IMR-90 (cell line): ENCODE measurements at regions not wholly inside any gene's neighbourhood (a gene's known extent, or its start where the extent isn't known, plus 50 kb on each side); places are given as distances from the start of the nearest gene placed in this dataset.

ENCODE experiments used
- ATAC-seq: fragments of 200-7000 bp; cut with Tn5 transposase; 2 replicates; pipeline ENCODE4 v1.9.1; 2020; ENCODE audit warnings: low read depth, mild to moderate bottlenecking, moderate library complexity
- BruUV-seq: library from RNA; stranded (reverse); fragments of 400-500 nt; replicated peaks from 2 replicates; lab custom pipeline; 2021; lab: Mats Ljungman, UMichigan
- CTCF ChIA-PET: fragments of 300-600 bp; formaldehyde crosslinking; extraction: SDS; loops from one replicate; lab custom pipeline; 2021; ENCODE audit warnings: antibody characterized with exemption; lab: Yijun Ruan, JAX
- POLR2A ChIA-PET: fragments of 300-600 bp; sonication (Branson Sonifier 250); formaldehyde crosslinking; loops from one replicate; lab custom pipeline; 2022; ENCODE audit warnings: antibody characterized with exemption; ENCODE audit not compliant: unreplicated experiment; lab: Charles Lee
- DNase-seq: peaks from one replicate; pipeline ENCODE4 v3.0.0; 2013
- H2AFZ ChIP-seq: replicated peaks from 2 replicates; pipeline ENCODE3; 2013; ENCODE audit warnings: low read length, mild to moderate bottlenecking; ENCODE audit not compliant: poor library complexity
- H2AK5ac ChIP-seq: 2 replicates; pipeline ENCODE4 v1.6.1; 2013; ENCODE audit warnings: low read depth, low read length, inconsistent platforms
- H2AK9ac ChIP-seq: replicated peaks from 2 replicates; pipeline ENCODE3; 2013; ENCODE audit warnings: mild to moderate bottlenecking, low read depth, low read length, moderate library complexity; ENCODE audit not compliant: poor library complexity
- H2BK120ac ChIP-seq: 2 replicates; pipeline ENCODE4 v1.6.1; 2013; ENCODE audit warnings: low read depth, low read length, inconsistent platforms
- H2BK15ac ChIP-seq: 3 replicates; pipeline ENCODE4 v1.6.1; 2013; ENCODE audit warnings: low read depth, low read length, inconsistent platforms
- H2BK20ac ChIP-seq: 2 replicates; pipeline ENCODE4 v1.6.1; 2013; ENCODE audit warnings: low read depth, mild to moderate bottlenecking, inconsistent platforms, low read length, moderate library complexity
- H2BK5ac ChIP-seq: 2 replicates; pipeline ENCODE4 v1.6.1; 2013; ENCODE audit warnings: mild to moderate bottlenecking, low read depth, low read length, inconsistent platforms; ENCODE audit not compliant: poor library complexity, severe bottlenecking
- H3K14ac ChIP-seq: replicated peaks from 2 replicates; pipeline ENCODE4 v1.6.1; 2013; ENCODE audit warnings: low read depth, low read length, inconsistent platforms
- H3K18ac ChIP-seq: 2 replicates; pipeline ENCODE4 v1.6.1; 2013; ENCODE audit warnings: low read depth, low read length, control low read depth
- H3K23ac ChIP-seq: 2 replicates; pipeline ENCODE4 v1.6.1; 2013; ENCODE audit warnings: low read depth, low read length, inconsistent platforms
- H3K27ac ChIP-seq: 2 replicates; pipeline ENCODE4 v1.5.1; 2013; ENCODE audit warnings: mild to moderate bottlenecking, control low read depth, low read length; ENCODE audit not compliant: insufficient read depth
- H3K27me3 ChIP-seq: 2 replicates; pipeline ENCODE4 v1.6.1; 2013; ENCODE audit warnings: low read length; ENCODE audit not compliant: control insufficient read depth, insufficient read depth
- H3K36me3 ChIP-seq: 2 replicates; pipeline ENCODE4 v1.6.1; 2013; ENCODE audit warnings: low read length, mixed read lengths; ENCODE audit not compliant: control insufficient read depth, insufficient read depth
- H3K4ac ChIP-seq: 2 replicates; pipeline ENCODE4 v1.6.1; 2013; ENCODE audit warnings: low read depth, low read length, inconsistent platforms
- H3K4me1 ChIP-seq: 2 replicates; pipeline ENCODE4 v1.6.1; 2013; ENCODE audit warnings: low read length, mixed read lengths; ENCODE audit not compliant: control insufficient read depth, insufficient read depth
- H3K4me2 ChIP-seq: 2 replicates; pipeline ENCODE4 v1.6.1; 2013; ENCODE audit warnings: low read depth, mild to moderate bottlenecking, control low read depth, low read length, moderate library complexity
- H3K4me3 ChIP-seq: 2 replicates; pipeline ENCODE4 v1.5.1; 2013; ENCODE audit warnings: low read depth, mild to moderate bottlenecking, control low read depth, low read length, moderate library complexity; ENCODE audit not compliant: insufficient read depth
- H3K56ac ChIP-seq: 2 replicates; pipeline ENCODE4 v1.6.1; 2013; ENCODE audit warnings: low read length, inconsistent platforms; ENCODE audit not compliant: insufficient read depth; ENCODE audit errors: extremely low read depth
- H3K79me1 ChIP-seq, 2 experiments: 2 replicates each; pipeline ENCODE4 v1.6.1; 2013; ENCODE audit warnings: low read length in 2 of 2, inconsistent platforms in 1 of 2, low read depth in 1 of 2
- H3K9ac ChIP-seq: 2 replicates; pipeline ENCODE4 v1.6.1; 2013; ENCODE audit warnings: low read depth, low read length, control low read depth
- H3K9me1 ChIP-seq: 2 replicates; pipeline ENCODE4 v1.6.1; 2013; ENCODE audit warnings: low read length, inconsistent platforms; ENCODE audit not compliant: insufficient read depth
- H3K9me3 ChIP-seq: 2 replicates; pipeline ENCODE4 v1.6.1; 2013; ENCODE audit warnings: low read length; ENCODE audit not compliant: control insufficient read depth, insufficient read depth
- H4K20me1 ChIP-seq: 2 replicates; pipeline ENCODE4 v1.6.1; 2013; ENCODE audit warnings: low read length, inconsistent platforms; ENCODE audit not compliant: insufficient read depth
- H4K5ac ChIP-seq: 2 replicates; pipeline ENCODE4 v1.6.1; 2013; ENCODE audit warnings: mild to moderate bottlenecking, low read depth, low read length, control low read depth
- H4K8ac ChIP-seq, 2 experiments: 2 replicates each; pipeline ENCODE4 v1.6.1; 2013; ENCODE audit warnings: low read depth in 2 of 2, low read length in 2 of 2, control low read depth in 1 of 2, inconsistent platforms in 1 of 2
- H4K91ac ChIP-seq: 2 replicates; pipeline ENCODE4 v1.6.1; 2013; ENCODE audit warnings: low read depth, low read length, inconsistent platforms; ENCODE audit not compliant: insufficient read depth
- BHLHE40 ChIP-seq: fragments of 150-350 bp; IDR thresholded peaks from 2 replicates; pipeline ENCODE4 v1.6.1; 2016; ENCODE audit warnings: mild to moderate bottlenecking, low read depth, low read length
- CEBPB ChIP-seq: IDR thresholded peaks from 2 replicates; pipeline ENCODE4 v1.6.1; 2012; ENCODE audit warnings: low read depth, low read length, improper control_type of control experiment
- CHD1 ChIP-seq: IDR thresholded peaks from 2 replicates; pipeline ENCODE4 v1.6.1; 2012; ENCODE audit warnings: low read depth, low read length, improper control_type of control experiment
- CTCF ChIP-seq: conservative IDR thresholded peaks from 2 replicates; pipeline ENCODE4 v1.5.1; 2012; ENCODE audit warnings: mild to moderate bottlenecking, low read depth, low read length, improper control_type of control experiment
- ELK1 ChIP-seq: fragments of 150-350 bp; IDR thresholded peaks from 2 replicates; pipeline ENCODE4 v1.6.1; 2016; ENCODE audit warnings: low read depth, mild to moderate bottlenecking, low read length, moderate library complexity, borderline replicate concordance
- FOS ChIP-seq: fragments of 150-350 bp; IDR thresholded peaks from 2 replicates; pipeline ENCODE4 v1.6.1; 2016; ENCODE audit warnings: low read depth, low read length
- MAFK ChIP-seq: IDR thresholded peaks from 2 replicates; pipeline ENCODE4 v1.6.1; 2012; ENCODE audit warnings: low read depth, low read length, improper control_type of control experiment
- MAZ ChIP-seq: IDR thresholded peaks from 2 replicates; pipeline ENCODE4 v1.6.1; 2012; ENCODE audit warnings: low read depth, mild to moderate bottlenecking, low read length, improper control_type of control experiment, moderate library complexity, borderline replicate concordance
- MXI1 ChIP-seq: IDR thresholded peaks from 2 replicates; pipeline ENCODE4 v1.6.1; 2012; ENCODE audit warnings: low read depth, mild to moderate bottlenecking, low read length, moderate library complexity, borderline replicate concordance
- NFE2L2 ChIP-seq: fragments of 150-350 bp; IDR thresholded peaks from 2 replicates; pipeline ENCODE4 v1.6.1; 2016; ENCODE audit warnings: low read depth, mild to moderate bottlenecking, low read length
- POLR2A ChIP-seq: IDR thresholded peaks from 2 replicates; pipeline ENCODE4 v1.6.1; 2012; ENCODE audit warnings: mild to moderate bottlenecking, low read depth, low read length
- RAD21 ChIP-seq: IDR thresholded peaks from 2 replicates; pipeline ENCODE4 v1.6.1; 2012; ENCODE audit warnings: low read length, improper control_type of control experiment
- RCOR1 ChIP-seq: IDR thresholded peaks from 2 replicates; pipeline ENCODE4 v1.6.1; 2012; ENCODE audit warnings: mild to moderate bottlenecking, low read length, improper control_type of control experiment; ENCODE audit not compliant: insufficient replicate concordance
- RFX5 ChIP-seq: IDR thresholded peaks from 2 replicates; pipeline ENCODE4 v1.8.0; 2012; ENCODE audit warnings: low read depth, mild to moderate bottlenecking, low read length, moderate library complexity
- SMC3 ChIP-seq: fragments of 150-350 bp; IDR thresholded peaks from 2 replicates; pipeline ENCODE4 v1.6.1; 2016; ENCODE audit warnings: low read depth, mild to moderate bottlenecking, antibody characterized with exemption, low read length, moderate library complexity
- USF2 ChIP-seq: fragments of 150-350 bp; IDR thresholded peaks from 2 replicates; pipeline ENCODE4 v1.6.1; 2017; ENCODE audit warnings: mild to moderate bottlenecking, antibody characterized with exemption, low read length, low read depth
- WGBS, 2 experiments: methylation state at CpG; one replicate each; pipeline versions ENCODE4 v1.1.5 to v1.1.7; 2013; ENCODE audit warnings: missing lambda C conversion rate in 2 of 2; ENCODE audit not compliant: insufficient read length in 1 of 2; ENCODE audit errors: extremely low coverage in 2 of 2; 5-methylcytosine and 5-hydroxymethylcytosine counted together
- dilution Hi-C: fragments of 300-500 bp; cut with HindIII; formaldehyde crosslinking; loops from one replicate; pipeline ENCODE4 v1.14.3; 2018; ENCODE audit warnings: low sequenced_read_pairs; ENCODE audit not compliant: unreplicated experiment
- in situ Hi-C: fragments of 300-500 bp; cut with MboI; formaldehyde crosslinking; loops from 3 replicates; pipeline ENCODE4 v1.14.3; 2019; ENCODE audit warnings: low sequenced_read_pairs, inconsistent platforms, mixed read lengths
- intact Hi-C: fragments of 100-400 bp; cut with micrococcal nuclease; formaldehyde crosslinking; loops from 2 replicates; pipeline ENCODE4 v1.10.0; 2022

GRCh38 chr5:82924226-82925060 lies 152.8 kb downstream of the TMEM167A start:
- ATAC-seq (no peak), DNase-seq (no peak)
- intact Hi-C loops, result no loop called here
- TF ChIP-seq POLR2A, result no peak
- TF ChIP-seq RFX5, result no peak
- no peak for TF ChIP-seq CEBPB
- TF ChIP-seq USF2, result no peak
- no peak for TF ChIP-seq MAFK
- TF ChIP-seq SMC3, result no peak
- no peak for TF ChIP-seq BHLHE40
- TF ChIP-seq RAD21, result no peak
- TF ChIP-seq MXI1, result no peak
- no peak for TF ChIP-seq CTCF
- TF ChIP-seq NFE2L2, result no peak
- TF ChIP-seq RCOR1, result no peak
- TF ChIP-seq CHD1, result no peak
- no peak for TF ChIP-seq ELK1
- no peak for TF ChIP-seq MAZ
- TF ChIP-seq FOS, result no peak
- no peak overlapping the region for H4K91ac ChIP-seq
- no peak overlapping the region for H4K5ac ChIP-seq
- H2AK9ac ChIP-seq, result no peak overlapping the region
- H3K4ac ChIP-seq, result no peak overlapping the region
- H2AK5ac ChIP-seq, result no peak overlapping the region
- H3K9ac ChIP-seq, result no peak overlapping the region
- no peak overlapping the region for H3K18ac ChIP-seq
- no TSS peak for BruUV-seq
- ChIA-PET CTCF (no interaction called here), POLR2A (no interaction called here)
- H3K4me3 ChIP-seq, result no peak overlapping the region
- H3K79me1 ChIP-seq, result no peaks in the 10 kb centered on the region
- in situ Hi-C loops, result no loop called here
- H3K36me3 ChIP-seq, result no peaks in the 10 kb centered on the region
- H3K23ac ChIP-seq, result no peak overlapping the region
- dilution Hi-C loops, result no loop called here
- no peak overlapping the region for H4K8ac ChIP-seq
- H3K56ac ChIP-seq, result no peak overlapping the region
- H2BK20ac ChIP-seq, result no peak overlapping the region
- H3K4me2 ChIP-seq, result no peak overlapping the region
- H3K4me1 ChIP-seq, result no peaks in the 10 kb centered on the region
- H3K9me1 ChIP-seq, result no peaks in the 10 kb centered on the region
- H4K20me1 ChIP-seq, result no peaks in the 10 kb centered on the region
- H3K9me3 ChIP-seq, result no peaks in the 10 kb centered on the region
- H3K27me3 ChIP-seq, result peaks cover 6% of the 10 kb centered on the region
- H2BK5ac ChIP-seq, result no peak overlapping the region
- H2BK120ac ChIP-seq, result no peak overlapping the region
- H3K14ac ChIP-seq, result no peak overlapping the region
- no CpG with 5 or more reads among the region's 5 CpGs for WGBS, 2 experiments
- no peak overlapping the region for H2BK15ac ChIP-seq
- no peak overlapping the region for H2AFZ ChIP-seq
- H3K27ac ChIP-seq, result no peak overlapping the region
